ENCODE measurements at regions not wholly inside any gene's neighbourhood (a gene's known extent, or its start where the extent isn't known, plus 50 kb on each side); places are given as distances from the start of the nearest gene placed in this dataset.

- Histone ChIP-seq H3K9me3 (no peaks in the 10 kb centered on the region), H3K4me3 (no peak overlapping the region), H3K27me3 (no peaks in the 10 kb centered on the region), H3K27ac (no peak overlapping the region), H3K36me3 (no peaks in the 10 kb centered on the region), H3K4me1 (no peaks in the 10 kb centered on the region)
- no peak for TF ChIP-seq CTCF (IDR thresholded peaks at IDR 0.05)
- ATAC-seq, result no peak
- no peak for DNase-seq
- intact Hi-C loops (cut with DNase I), result no loop called here
Measured at GRCh38 chr1:191977874-191978506, 180.3 kb upstream of the RGS18 start.

- TF ChIP-seq CTCF (IDR thresholded peaks at IDR 0.05), result no peak
- H3K4me1 ChIP-seq, result no peaks in the 10 kb centered on the region
- no peak overlapping the region for H3K4me3 ChIP-seq
- intact Hi-C loops (cut with DNase I), result no loop called here
- H3K9me3 ChIP-seq, result no peaks in the 10 kb centered on the region
- no peaks in the 10 kb centered on the region for H3K36me3 ChIP-seq
- DNase-seq (no peak), ATAC-seq (no peak)
- H3K27ac ChIP-seq, result no peak overlapping the region
- H3K27me3 ChIP-seq, result no peaks in the 10 kb centered on the region
Measured at GRCh38 chr1:191984856-191985255, 173.4 kb upstream of the RGS18 start.

GRCh38 chr1:191992118-191992517 lies 166.1 kb upstream of the RGS18 start:
- Histone ChIP-seq H3K27ac (no peak overlapping the region), H3K4me3 (no peak overlapping the region)
- no peak for DNase-seq

GRCh38 chr1:191993549-191993948 lies 164.7 kb upstream of the RGS18 start:
- Histone ChIP-seq H3K27ac (no peak overlapping the region), H3K9me3 (no peaks in the 10 kb centered on the region), H3K36me3 (no peaks in the 10 kb centered on the region), H3K27me3 (no peaks in the 10 kb centered on the region), H3K4me3 (no peak overlapping the region), H3K4me1 (no peaks in the 10 kb centered on the region)
- no peak for TF ChIP-seq CTCF (IDR thresholded peaks at IDR 0.05)
- ATAC-seq (no peak), DNase-seq (no peak)
- intact Hi-C loops (cut with DNase I), result no loop called here

More at GRCh38 chr1:191992118-191992517, 166.1 kb upstream of the RGS18 start:
- no peaks in the 10 kb centered on the region for H3K9me3 ChIP-seq
- TF ChIP-seq CTCF (IDR thresholded peaks at IDR 0.05), result no peak
- no peaks in the 10 kb centered on the region for H3K27me3 ChIP-seq
- no peak for ATAC-seq
- no peaks in the 10 kb centered on the region for H3K4me1 ChIP-seq
- intact Hi-C loops (cut with DNase I), result no loop called here
- no peaks in the 10 kb centered on the region for H3K36me3 ChIP-seq

- Histone ChIP-seq H3K4me3 (no peak overlapping the region), H3K27me3 (no peaks in the 10 kb centered on the region), H3K4me1 (no peaks in the 10 kb centered on the region), H3K27ac (no peak overlapping the region), H3K9me3 (no peaks in the 10 kb centered on the region), H3K36me3 (no peaks in the 10 kb centered on the region)
- no peak for TF ChIP-seq CTCF (IDR thresholded peaks at IDR 0.05)
- DNase-seq, result no peak
- intact Hi-C loops (cut with DNase I), result no loop called here
- ATAC-seq, result no peak
Measured at GRCh38 chr1:192002063-192002462, 156.2 kb upstream of the RGS18 start.
